Smooth muscle cell of the brain vasculature (primary cell): ENCODE measurements at regions not wholly inside any gene's neighbourhood (a gene's known extent, or its start where the extent isn't known, plus 50 kb on each side); places are given as distances from the start of the nearest gene placed in this dataset.
A peak's percentile ranks its signal among the peaks of the same experiment; 100 is the strongest.

ENCODE experiments used
- DNase-seq: peaks from one replicate; pipeline ENCODE4 v3.0.0-alpha.2; 2012; ENCODE audit warnings: low read depth, low spot score

- DNase-seq: no peak
Observed at GRCh38 chr9:18216376-18216775, 257.6 kb upstream of the ADAMTSL1 start.

- no peak for DNase-seq
Observed at GRCh38 chr9:18228101-18228500, 245.9 kb upstream of the ADAMTSL1 start.

GRCh38 chr9:18229992-18230676 lies 243.8 kb upstream of the ADAMTSL1 start:
- no peak for DNase-seq

- DNase-seq: no peak
Observed at GRCh38 chr9:18233311-18233710, 240.6 kb upstream of the ADAMTSL1 start.

GRCh38 chr9:18233776-18234445 lies 240.0 kb upstream of the ADAMTSL1 start:
- DNase-seq: no peak

- no peak for DNase-seq
Observed at GRCh38 chr9:18235181-18235908, 238.6 kb upstream of the ADAMTSL1 start.

- no peak for DNase-seq
Observed at GRCh38 chr9:18236336-18236735, 237.6 kb upstream of the ADAMTSL1 start.

- DNase-seq: no peak
Observed at GRCh38 chr9:18237776-18238175, 236.2 kb upstream of the ADAMTSL1 start.

- no peak for DNase-seq
Observed at GRCh38 chr9:18238254-18238653, 235.7 kb upstream of the ADAMTSL1 start.

- DNase-seq: no peak
Observed at GRCh38 chr9:18238752-18239447, 235.1 kb upstream of the ADAMTSL1 start.

GRCh38 chr9:18240213-18240612 lies 233.7 kb upstream of the ADAMTSL1 start:
- no peak for DNase-seq

- no peak for DNase-seq
Observed at GRCh38 chr9:18245911-18246310, 228.0 kb upstream of the ADAMTSL1 start.

- no peak for DNase-seq
Observed at GRCh38 chr9:18250053-18250452, 223.9 kb upstream of the ADAMTSL1 start.

GRCh38 chr9:18253950-18254349 lies 220.0 kb upstream of the ADAMTSL1 start:
- DNase-seq: no peak

GRCh38 chr9:18255158-18255629 lies 218.8 kb upstream of the ADAMTSL1 start:
- peak; percentile 78 for DNase-seq

- no peak for DNase-seq
Observed at GRCh38 chr9:18255747-18256146, 218.2 kb upstream of the ADAMTSL1 start.

GRCh38 chr9:18256568-18256967 lies 217.4 kb upstream of the ADAMTSL1 start:
- DNase-seq: no peak

- no peak for DNase-seq
Observed at GRCh38 chr9:18260521-18260920, 213.4 kb upstream of the ADAMTSL1 start.

- DNase-seq: no peak
Observed at GRCh38 chr9:18261181-18261580, 212.8 kb upstream of the ADAMTSL1 start.

GRCh38 chr9:18263377-18263776 lies 210.6 kb upstream of the ADAMTSL1 start:
- no peak for DNase-seq

- DNase-seq: no peak
Observed at GRCh38 chr9:18268381-18268780, 205.6 kb upstream of the ADAMTSL1 start.

GRCh38 chr9:18269561-18269960 lies 204.4 kb upstream of the ADAMTSL1 start:
- no peak for DNase-seq
